Adrenal gland (tissue), 5 donors: ENCODE measurements at regions not wholly inside any gene's neighbourhood (a gene's known extent, or its start where the extent isn't known, plus 50 kb on each side); places are given as distances from the start of the nearest gene placed in this dataset.

ENCODE experiments used
- CTCF ChIP-seq, 6 experiments: fragments of 450-650 bp in 4 of 6; fragments of 200-600 bp in 2 of 6; sonication (generic) in 1 of 6; IDR thresholded peaks; 1 replicate in 5 of 6; 2 replicates in 1 of 6; pipeline versions ENCODE4 v1.5.1 to v1.8.0; 2016 to 2021; ENCODE audit warnings: antibody characterized with exemption in 6 of 6, mild to moderate bottlenecking in 2 of 6, moderate library complexity in 1 of 6
- POLR2A ChIP-seq, 2 donors: fragments of 450-650 bp; IDR thresholded peaks; one replicate each; pipeline ENCODE4 v1.6.1; 2017; ENCODE audit warnings: antibody characterized with exemption in 2 of 2, mild to moderate bottlenecking in 2 of 2, moderate library complexity in 1 of 2
- donor health status: DM: no; HTN: no; CAD: no.

GRCh38 chr14:101199028-101199770, 295.7 kb upstream of the RTL1 start:
- no peak for TF ChIP-seq CTCF (IDR thresholded peaks at IDR 0.05)
- no peak for TF ChIP-seq POLR2A (IDR thresholded peaks at IDR 0.05)
